Omental fat pad (tissue), 3 donors: ENCODE measurements at regions not wholly inside any gene's neighbourhood (a gene's known extent, or its start where the extent isn't known, plus 50 kb on each side); places are given as distances from the start of the nearest gene placed in this dataset.
A peak's percentile ranks its signal among the peaks of the same experiment; 100 is the strongest.
"Not testable (repeated sequence)": the region's sequence is repeated elsewhere in the genome, so short reads cannot be mapped to it uniquely, and the experiment has no call there.

ENCODE experiments used
- ATAC-seq: fragments of 150-250 bp; one replicate; pipeline ENCODE4 v1.9.1; 2016; ENCODE audit warnings: mild to moderate bottlenecking, moderate library complexity; ENCODE audit not compliant: low FRiP score
- DNase-seq: peaks from one replicate; pipeline ENCODE4 v3.0.0-alpha.2; 2019; ENCODE audit warnings: low spot score
- TF ChIP-seq, protein P1 (sequence below), 3 donors: fragments of 450-650 bp; IDR thresholded peaks; one replicate each; pipeline ENCODE4 v1.5.1; 2016 to 2017; ENCODE audit warnings: antibody characterized with exemption in 3 of 3, mild to moderate bottlenecking in 3 of 3, moderate library complexity in 2 of 3

DNA sequence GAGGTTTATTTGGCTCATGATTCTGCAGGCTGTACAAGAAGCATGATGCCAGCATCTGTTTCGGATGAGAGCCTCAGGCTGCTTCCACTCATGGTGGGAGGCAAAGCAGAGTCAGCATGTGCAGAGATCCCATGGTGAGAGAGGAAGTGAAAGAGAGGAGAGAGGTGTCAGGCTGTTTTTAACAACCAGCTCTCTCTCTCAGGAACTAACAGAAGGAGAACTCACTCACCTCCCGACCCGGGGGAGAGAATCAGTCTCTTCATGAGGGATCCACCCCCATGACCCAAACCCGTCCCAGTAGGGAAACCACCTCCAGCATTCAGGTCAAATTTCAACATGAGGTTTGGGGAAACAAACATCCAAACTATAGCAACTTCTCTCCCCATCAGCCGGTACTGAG lies 187.7 kb downstream of the ENC1 start:
- no peak for ATAC-seq
- TF ChIP-seq, protein P1, sequence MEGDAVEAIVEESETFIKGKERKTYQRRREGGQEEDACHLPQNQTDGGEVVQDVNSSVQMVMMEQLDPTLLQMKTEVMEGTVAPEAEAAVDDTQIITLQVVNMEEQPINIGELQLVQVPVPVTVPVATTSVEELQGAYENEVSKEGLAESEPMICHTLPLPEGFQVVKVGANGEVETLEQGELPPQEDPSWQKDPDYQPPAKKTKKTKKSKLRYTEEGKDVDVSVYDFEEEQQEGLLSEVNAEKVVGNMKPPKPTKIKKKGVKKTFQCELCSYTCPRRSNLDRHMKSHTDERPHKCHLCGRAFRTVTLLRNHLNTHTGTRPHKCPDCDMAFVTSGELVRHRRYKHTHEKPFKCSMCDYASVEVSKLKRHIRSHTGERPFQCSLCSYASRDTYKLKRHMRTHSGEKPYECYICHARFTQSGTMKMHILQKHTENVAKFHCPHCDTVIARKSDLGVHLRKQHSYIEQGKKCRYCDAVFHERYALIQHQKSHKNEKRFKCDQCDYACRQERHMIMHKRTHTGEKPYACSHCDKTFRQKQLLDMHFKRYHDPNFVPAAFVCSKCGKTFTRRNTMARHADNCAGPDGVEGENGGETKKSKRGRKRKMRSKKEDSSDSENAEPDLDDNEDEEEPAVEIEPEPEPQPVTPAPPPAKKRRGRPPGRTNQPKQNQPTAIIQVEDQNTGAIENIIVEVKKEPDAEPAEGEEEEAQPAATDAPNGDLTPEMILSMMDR (IDR thresholded peaks at IDR 0.05): no peak
- no peak for DNase-seq

DNA sequence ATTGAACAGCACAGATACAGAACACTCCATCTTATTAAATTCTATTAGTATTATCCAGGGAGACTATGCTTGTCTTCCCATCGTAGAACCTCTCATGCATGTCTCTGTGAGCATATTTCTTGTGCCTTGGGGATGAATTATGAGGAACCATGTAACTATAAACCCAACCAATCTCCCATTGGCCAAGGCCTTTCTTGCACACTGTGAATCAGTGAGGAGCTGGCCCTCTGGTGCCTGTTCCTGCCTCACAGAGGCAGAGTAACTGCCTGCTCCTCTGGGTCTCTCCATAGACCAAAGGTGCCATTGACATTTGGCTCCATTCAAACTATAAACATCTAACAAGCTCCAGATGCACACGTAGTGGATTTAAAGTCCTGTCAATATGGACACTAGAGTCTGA lies 190.4 kb downstream of the ENC1 start:
- DNase-seq (no peak), ATAC-seq (no peak)
- TF ChIP-seq, protein P1 (IDR thresholded peaks at IDR 0.05): no peak

DNA sequence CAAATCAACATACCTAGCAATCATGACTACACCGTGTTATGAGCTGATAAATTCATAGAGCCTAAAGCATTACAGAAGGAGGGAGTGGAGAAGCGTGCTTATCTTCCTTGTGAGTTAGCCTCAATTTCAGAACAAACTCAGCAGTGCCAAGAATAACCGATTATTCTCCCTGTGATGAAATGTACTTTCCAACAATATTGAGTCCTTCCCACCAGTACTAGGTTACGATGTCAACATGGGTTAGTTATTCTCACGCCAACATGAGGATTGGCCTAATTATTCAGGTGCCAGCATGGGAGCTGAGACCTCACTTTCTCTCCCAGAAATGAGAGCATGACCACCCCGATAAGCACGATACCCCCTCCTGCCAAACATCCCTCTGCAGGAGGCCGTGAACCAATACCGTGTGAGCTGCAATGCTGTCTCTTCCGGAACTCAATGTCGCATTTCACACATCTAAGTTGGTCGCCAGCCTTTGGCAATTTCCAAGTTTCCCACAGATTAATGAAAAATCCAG lies 193.7 kb downstream of the ENC1 start:
- no peak for DNase-seq
- TF ChIP-seq, protein P1 (IDR thresholded peaks at IDR 0.05): no peak
- peak; percentile 95 for ATAC-seq

DNA sequence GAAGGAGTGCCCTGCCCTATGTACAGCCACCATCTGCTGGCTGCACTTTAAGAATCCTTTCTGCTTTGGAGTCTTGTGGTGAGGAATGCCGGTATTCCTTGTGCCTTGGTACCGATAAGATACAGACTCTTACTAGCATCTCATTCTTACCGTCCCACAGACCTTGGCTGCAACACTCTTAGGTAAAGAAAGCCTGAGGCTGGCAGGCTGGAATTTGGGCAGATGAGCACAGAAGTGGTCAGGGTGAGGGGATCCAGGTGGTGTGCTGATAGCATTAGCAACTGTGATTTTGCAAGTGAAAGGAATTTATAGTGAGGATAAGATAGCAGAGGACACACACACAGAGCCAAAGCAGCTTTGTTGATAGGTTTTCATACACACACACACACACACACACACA lies 198.1 kb downstream of the ENC1 start:
- no peak for ATAC-seq
- DNase-seq: no peak
- TF ChIP-seq, protein P1 (IDR thresholded peaks at IDR 0.05): no peak

DNA sequence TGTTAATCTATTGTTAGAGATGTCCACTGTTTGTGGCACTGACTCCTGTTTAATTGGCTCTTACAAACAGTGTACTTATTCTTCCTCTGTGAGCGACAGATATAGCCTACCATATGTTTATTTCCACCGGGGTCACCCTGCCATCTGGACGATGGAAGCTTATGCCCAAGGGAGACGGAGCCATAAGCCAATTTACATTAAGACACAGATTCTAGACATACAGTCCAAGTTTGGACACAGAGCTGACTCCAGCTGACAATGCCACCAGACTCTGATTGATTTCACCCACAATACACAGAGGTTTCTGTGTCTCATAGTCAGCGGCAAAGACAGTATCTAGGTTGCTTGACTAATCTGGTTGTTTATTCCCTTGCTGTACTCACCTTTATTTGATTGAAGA lies 198.9 kb downstream of the ENC1 start:
- ATAC-seq (no peak), DNase-seq (no peak)
- TF ChIP-seq, protein P1 (IDR thresholded peaks at IDR 0.05): no peak

DNA sequence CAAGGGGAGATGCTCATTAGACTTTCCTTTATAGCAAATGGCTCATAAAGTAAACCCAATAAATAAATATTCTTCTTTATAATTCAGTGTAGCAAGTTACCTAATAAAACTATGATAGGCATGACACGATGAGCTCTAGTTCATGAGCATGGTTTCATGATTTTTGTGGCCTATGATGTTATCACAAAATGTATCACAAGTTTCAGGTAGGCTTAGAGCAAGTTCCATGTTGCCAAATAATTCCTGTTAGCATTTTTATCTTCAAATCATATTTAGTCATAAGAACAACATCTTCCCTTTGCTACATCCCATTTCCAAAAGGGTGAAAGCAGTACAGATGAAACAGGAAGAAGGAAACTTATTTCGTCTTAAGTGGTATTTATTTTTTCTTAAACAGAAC lies 200.2 kb downstream of the ENC1 start:
- DNase-seq: no peak
- TF ChIP-seq, protein P1 (IDR thresholded peaks at IDR 0.05): no peak
- ATAC-seq: no peak

DNA sequence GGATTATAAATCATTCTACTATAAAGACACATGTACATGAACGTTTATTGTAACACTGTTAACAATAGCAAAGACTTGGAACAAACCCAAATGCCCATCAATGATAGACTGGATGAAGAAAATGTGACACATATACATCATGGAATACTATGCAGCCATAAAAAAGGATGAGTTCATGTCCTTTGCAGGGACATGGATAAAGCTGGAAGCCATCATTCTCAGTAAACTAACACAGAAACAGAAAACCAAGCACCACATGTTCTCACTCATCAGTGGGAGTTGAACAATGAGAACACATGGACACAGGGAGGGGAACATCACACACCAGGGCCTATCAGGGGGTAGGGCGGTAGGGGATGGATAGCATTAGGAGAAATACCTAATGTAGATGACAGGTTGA lies 202.7 kb downstream of the ENC1 start:
- DNase-seq, ATAC-seq: not testable (repeated sequence)
